ENCODE measurements at regions not wholly inside any gene's neighbourhood (a gene's known extent, or its start where the extent isn't known, plus 50 kb on each side); places are given as distances from the start of the nearest gene placed in this dataset.

GRCh38 chr6:137323860-137324259 lies 104.7 kb upstream of the IFNGR1 start:
- TF ChIP-seq ZNF645 (tag by site-specific recombination; IDR thresholded peaks at IDR 0.05) (no peak), PRDM6 (tag by site-specific recombination; IDR thresholded peaks at IDR 0.05) (no peak), ZBTB11 (tag by site-specific recombination; conservative IDR thresholded peaks at IDR 0.05; ENCODE audit: low read depth) (no peak), ZNF768 (tag by site-specific recombination; IDR thresholded peaks at IDR 0.05) (no peak), ZNF280D (tag by site-specific recombination; IDR thresholded peaks at IDR 0.05) (no peak), REST (tag by site-specific recombination; IDR thresholded peaks at IDR 0.05) (no peak), CTCF (tag by site-specific recombination; IDR thresholded peaks at IDR 0.05) (no peak), KLF17 (tag by site-specific recombination; IDR thresholded peaks at IDR 0.05) (no peak), ZNF184 (tag by site-specific recombination; IDR thresholded peaks at IDR 0.05) (no peak), ZNF292 (tag by site-specific recombination; IDR thresholded peaks at IDR 0.05; ENCODE audit: borderline replicate concordance, low read depth) (no peak), ZNF121 (tag by site-specific recombination; IDR thresholded peaks at IDR 0.05) (no peak), ZNF747 (tag by site-specific recombination; IDR thresholded peaks at IDR 0.05) (no peak)
